HTR-8/SVneo (cell line): ENCODE measurements at regions not wholly inside any gene's neighbourhood (a gene's known extent, or its start where the extent isn't known, plus 50 kb on each side); places are given as distances from the start of the nearest gene placed in this dataset.

Experiments used
- DNase-seq: peaks from one replicate; pipeline ENCODE4 v3.0.0; 2011; ENCODE audit warnings: low spot score, mixed read lengths; ENCODE audit not compliant: insufficient read length
- FAIRE-seq: peaks from 2 replicates; lab custom pipeline; 2011; peaks lifted over from hg19 to GRCh38; lab: Jason Lieb, UNC

DNA sequence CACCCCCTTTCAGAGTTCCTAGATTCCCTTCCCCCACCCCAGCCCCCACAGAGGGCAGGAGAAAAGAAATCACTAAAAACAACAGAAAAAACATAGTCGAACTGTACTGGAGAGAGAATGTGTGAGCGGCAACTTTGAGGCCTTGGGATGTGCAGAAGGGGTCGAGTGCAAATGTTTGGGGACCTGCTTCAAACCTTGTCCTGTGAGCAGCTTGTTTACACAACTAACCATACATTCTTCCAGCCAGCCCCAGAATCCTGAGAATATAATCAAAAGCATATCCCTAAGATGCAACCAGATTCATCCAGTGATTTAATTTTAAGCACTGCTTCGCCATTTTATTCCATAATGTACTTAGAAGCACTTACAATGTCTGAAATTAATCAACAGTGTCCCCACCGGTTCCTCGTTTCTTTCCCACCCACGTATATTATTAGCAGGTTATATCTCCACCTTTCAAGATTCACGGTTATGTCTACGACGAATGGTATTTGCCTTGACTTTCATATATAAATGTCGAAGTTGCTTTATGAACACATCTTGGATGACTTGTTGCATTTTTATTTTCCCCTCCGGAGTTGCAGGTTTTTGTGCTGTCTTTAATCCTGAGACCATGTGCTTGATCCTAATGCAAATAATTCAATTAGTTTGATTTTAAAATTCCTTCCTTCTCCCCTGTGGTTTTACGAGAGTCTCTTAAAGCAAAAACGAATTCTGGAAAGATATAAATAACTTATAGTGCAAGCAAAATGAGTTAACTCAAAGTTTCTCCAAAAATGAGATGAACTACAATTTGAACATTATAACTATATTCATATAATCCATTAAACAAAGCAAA is 107.6 kb downstream of the ZIC5 start:
- no peak for DNase-seq
- no peak for FAIRE-seq

DNA sequence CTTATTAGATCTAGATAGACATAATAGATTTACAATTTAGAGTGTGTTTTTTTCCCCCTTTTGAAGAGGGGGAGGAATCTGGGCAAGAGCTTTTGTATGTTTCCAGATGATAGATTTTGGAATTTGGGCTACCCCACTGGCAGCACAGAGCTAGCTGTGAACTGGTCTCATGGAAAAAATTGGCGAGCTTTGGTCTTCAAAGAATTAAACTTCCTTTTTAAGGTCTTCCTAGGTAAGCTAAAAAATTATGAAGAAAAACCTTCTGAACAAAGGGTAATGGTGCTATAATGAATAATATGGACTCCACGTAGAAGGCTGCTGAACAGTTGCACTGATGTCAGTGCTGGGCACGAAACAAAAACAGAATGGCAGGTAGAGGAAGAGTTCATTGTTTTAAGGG is 109.3 kb downstream of the ZIC5 start:
- FAIRE-seq (no peak), DNase-seq (no peak)

DNA sequence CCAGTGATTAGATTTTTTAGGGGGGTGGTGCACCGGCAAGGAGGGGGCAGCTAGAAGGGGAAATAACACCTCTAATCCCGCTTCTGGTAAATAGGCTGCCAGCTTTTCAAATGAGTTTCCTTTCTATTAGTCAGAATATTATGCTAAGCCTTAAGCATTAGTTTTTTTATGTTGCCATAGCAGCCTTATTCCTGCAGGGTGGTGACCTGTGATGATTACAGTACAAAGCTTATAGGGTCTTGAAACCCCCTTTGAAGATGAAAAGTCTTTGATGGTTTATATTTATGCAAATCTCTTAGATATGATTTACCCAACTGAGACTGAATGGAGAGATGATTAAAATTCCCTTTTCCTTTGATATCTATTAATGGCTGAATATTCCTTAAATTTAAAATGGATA is 109.8 kb downstream of the ZIC5 start:
- no peak for FAIRE-seq

DNA sequence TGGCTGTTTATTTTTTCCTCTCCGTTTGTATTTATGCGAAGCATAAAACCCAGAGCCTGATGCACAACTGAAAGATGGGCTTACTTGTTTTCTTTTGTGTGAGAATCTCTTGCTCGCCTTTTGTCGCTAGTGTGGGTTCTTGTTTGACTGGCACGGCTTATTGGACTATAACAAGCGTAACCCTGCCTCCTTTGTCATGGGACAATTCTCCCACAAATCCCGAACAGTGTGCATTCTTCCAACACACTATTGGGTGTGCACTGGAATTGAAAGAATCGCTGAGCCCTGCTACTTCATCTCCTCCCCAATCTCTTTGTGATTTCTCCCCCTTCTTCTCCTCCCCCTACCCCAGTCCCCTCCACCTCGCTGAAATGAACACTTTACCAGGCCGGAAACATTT is 110.8 kb downstream of the ZIC5 start:
- no peak for FAIRE-seq
- DNase-seq = no peak

More for the DNA sequence above, 109.8 kb downstream of the ZIC5 start:
- no peak for DNase-seq

DNA sequence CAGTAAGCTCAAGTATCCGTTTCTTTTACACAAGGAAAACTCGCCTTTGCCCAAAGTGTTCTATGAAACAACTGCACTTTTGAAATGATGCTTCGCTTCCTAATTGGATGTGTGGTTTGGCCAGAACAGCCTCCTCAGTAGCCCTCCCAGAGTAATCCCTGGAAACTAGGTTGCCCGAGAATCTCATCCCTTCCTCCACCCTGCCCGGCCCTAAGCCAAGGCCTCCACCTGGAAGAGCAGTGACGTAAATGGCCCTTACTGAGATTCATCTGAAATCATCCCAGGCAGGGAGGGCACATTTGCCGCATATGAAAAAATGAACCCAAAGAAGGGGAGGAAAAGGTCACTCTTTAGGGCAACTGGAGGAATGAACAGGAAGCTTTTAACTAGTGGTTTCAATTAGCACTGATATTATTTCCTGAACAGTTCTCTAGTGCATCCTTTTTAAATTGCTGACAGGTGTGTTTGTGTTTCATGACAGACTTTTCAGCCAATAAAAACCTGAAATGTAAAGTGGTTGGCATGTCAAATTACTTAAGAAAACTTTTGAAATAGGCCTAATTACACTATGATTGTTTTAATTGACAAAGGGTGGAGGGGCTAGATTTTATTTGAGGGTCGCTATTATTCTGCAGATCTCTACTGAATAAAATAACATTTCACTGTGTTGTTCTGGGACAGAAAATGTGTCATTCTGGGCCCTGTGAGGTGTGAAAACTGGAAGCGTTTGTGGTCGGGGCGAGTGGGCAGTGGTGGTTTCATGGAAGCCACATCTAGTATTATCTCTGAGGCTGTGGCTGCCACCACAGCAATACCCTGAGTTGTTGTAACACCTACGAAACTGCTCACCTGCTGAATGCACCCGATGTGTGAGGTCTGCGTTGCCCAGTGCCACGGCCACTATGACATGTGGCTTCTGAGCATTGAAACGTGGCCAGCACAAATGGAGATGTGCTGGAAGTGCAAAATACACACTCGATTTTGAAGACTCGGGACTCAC is 112.1 kb downstream of the ZIC5 start:
- no peak for FAIRE-seq

DNA sequence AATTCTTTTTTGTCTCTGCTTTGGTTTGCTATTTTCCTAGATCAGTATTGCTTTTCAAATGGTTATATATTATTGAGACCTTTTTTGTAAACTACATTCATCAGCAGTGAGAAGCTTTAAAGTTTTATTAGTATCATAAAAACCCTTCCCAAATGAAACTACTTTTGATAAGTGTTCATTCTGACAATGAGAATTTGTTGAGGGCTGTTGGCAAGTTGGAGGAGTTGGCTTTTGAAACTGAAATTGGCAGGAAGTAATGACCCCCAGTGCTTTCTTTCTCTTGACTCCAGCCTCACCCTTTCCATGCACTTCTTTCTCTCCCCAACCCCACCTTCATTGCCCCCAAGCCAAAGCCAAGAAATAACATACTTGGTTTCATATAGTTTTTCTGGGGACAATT is 113.8 kb downstream of the ZIC5 start:
- FAIRE-seq (no peak), DNase-seq (no peak)

More for the DNA sequence above, 112.1 kb downstream of the ZIC5 start:
- DNase-seq = no peak

DNA sequence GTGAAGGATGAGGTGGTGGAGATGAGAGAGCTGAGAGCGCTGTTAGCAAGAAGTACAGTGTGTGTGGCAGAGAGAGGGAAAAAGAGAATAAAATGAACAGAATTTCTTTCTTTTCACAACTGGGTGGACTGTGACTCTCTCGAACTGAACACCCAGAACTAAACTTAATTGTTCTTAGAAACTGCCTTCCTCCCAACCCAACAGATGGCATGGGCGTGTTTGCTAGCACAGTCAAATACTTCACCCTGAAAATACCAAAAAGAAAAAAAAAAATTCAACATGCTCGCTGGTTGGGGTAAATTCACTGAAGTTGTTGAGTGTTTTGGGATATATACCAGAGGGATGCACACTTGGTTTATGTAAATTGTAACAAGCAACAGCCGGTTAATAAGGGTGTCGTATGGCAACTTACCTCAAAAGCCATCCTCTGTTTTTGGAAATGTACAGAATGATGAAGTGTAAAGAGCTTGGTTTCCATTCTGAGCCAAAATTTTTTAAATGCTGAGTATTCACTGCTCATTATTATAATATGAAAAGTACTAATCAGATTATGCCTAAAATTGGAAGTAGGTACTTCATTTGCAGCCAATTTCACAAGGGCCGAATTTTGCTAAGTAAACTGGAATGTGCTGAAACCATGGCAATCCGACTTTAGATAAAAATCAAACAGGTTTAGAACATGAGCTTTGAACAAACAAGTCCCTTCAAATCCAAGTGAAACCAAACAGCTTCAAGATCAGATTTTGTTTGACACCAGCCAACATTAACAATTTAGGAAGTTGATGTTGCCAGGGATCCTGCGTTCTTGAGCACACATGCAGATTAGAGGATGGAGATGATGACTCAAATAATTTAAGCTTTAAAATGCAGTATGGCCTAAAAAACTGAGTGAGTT is 115.8 kb downstream of the ZIC5 start:
- DNase-seq = no peak
- FAIRE-seq = no peak

DNA sequence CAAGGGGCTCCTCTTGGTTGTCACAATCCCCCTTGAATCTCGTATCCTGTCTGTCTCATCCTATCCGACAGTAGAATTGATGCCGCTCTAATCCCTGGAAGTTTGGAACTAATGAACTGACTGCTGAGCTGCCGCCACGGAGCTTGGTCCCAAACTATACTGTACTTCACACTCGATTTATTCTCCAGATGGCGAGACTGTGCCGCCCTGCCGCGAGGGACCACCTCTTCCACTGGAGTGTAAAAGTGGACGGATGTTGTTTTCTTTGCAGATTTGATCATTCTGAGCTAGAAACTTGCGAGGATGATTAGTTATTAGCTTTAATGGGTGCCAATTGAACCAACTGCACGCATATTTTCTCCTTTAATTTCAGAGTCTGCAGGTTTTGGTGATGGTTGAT is 117.2 kb downstream of the ZIC5 start:
- DNase-seq (no peak), FAIRE-seq (no peak)

DNA sequence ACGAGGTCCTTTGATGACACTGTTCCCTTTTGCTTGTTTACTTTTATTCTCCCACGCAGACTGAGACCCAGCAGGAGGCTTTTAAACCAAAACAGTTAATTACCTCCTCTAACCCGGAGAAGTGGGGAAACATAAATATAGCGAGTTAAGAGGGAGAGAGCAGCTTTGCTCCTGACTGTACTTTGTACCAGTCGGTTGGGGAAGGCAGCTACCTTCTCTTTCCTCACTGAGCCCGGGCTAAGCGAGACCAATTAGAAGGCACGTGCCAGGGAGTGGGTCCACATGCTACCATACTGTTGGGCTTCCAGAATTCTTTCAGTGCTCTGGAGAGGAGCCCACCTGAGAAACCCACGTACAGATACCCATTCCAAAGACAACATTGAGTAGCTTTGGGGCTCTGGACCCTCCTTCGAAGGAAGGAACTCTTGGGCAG is 124.2 kb downstream of the ZIC5 start:
- DNase-seq (no peak), FAIRE-seq (no peak)

DNA sequence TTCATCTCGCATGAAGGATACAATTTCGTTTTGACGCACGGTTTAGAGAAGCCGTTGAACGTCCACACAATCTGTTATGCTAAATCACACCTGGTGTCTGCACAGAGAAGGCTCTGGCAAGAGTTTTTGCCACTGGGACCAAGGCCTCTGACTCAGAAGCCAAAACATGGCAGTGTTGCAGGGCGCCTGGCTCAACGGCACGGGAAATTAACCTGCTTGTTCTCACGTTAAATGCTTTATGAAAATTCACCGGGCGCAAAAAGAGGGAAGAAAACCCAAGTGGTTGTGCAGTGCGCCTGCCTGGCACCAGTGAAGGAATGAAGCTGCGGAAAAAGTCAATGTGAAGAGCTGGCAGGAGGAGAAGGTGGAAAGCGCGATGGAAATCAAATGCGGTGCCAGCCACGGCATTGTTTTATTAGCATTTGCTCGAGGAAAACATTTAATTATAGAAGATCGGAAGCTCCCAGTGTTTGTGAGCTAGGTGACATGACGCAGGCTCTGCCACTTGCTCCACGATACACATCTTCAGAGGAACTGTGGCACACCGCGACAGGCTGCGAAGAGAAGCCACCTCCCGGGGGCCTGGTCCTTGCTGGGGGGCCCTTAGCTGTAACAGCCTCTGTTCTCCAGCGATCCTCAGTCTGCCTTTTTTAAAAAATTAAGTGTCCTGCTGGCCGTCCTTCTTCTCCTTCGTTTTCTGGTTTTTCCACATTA is 126.2 kb downstream of the ZIC5 start:
- no peak for DNase-seq
- FAIRE-seq = no peak

DNA sequence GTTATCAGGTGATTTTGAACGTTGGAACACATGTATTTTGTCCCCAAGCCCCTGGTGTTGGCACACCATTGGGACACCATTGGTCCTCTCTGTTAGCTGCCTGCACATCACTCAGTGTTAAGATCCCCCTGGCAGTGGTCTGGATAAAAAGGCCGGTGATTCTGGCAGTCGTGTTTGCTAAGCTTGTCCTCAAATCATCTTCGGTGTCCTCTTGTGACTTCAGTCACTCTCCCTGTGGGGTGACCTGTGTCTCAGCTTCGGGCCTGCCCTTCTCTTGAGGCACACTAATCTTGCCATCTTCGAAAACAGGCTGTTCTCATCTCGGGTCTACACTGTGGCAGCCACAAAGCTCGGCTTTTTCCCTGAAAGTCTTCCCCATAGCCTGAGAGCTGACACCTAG is 127.1 kb downstream of the ZIC5 start:
- DNase-seq = no peak
- FAIRE-seq = no peak

DNA sequence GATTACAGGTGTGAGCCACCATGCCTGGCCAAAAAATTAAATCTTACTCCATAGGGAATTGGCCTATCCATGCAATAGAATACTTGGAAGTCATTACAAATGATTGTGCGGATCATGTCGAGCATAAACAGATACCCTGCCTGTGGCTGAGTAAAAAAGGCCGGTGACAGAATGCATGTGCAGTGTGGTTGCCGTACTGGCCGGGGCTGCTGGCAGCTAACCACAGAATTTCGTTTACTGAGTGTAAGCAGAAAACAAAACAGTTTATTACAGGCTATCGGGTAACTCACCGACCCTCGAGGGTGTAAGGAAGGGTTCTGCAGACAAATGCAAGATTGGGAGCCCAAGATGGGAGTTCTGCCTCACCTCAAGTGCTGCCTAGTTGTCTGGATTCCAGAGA is 127.7 kb downstream of the ZIC5 start:
- no peak for DNase-seq
- no peak for FAIRE-seq

DNA sequence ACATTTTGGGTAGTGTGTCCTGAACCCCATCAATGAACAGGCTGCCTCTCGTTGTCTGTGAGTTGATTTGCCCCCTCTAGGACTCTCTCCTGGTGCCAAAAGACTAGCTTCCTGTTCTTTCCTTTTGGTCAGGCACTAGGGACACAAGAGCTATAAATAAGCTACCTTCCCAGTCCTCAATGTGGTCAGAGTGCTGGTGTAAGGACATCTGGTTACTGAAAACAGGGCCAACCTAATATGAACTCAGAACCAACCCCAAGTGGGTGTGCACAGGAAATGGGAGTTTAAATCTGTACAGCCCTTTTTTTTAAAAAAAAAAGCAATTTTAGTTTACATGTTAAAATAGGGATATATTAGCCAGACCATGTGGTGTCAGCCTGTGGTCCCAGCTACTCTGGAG is 129.2 kb downstream of the ZIC5 start:
- FAIRE-seq (no peak), DNase-seq (no peak)

DNA sequence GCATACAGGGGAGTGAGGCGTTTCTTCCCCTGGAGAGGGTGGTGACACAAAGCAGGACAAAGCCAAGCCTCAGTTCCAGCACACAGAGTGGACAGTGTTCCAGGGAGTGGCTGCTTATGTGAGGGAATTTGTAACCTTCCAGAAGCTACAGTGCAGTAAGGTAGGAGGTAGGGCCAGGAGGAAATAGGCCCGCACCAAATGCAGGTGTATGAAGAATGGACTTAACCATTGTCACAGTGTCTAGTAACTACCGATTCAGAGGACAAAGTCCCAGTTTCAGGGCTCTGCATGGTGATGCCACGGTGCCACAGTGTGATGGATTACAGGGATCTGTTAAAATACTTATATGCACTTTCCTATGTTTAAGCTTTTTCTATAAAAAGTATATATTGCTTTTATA is 135.3 kb downstream of the ZIC5 start:
- FAIRE-seq (no peak), DNase-seq (no peak)

DNA sequence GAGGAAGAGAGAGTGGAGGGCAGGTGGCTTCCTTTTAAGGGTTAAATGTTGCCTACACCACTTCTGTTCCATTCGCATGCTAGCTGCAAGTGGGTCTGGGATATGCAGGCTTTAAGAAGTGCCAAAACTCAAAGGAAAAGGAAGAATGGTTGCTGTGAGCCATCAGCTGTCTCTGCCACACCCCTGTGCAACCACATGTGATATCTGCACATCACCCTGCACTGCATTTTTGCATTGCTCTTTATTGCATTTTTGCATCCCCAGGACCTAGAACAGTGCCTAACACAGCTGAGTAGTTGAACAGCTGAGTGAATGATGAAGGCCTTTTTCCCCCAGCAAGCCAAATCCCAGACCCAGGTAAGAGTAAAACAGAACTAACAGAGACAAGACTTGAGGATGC is 136.1 kb downstream of the ZIC5 start:
- FAIRE-seq (no peak), DNase-seq (no peak)

DNA sequence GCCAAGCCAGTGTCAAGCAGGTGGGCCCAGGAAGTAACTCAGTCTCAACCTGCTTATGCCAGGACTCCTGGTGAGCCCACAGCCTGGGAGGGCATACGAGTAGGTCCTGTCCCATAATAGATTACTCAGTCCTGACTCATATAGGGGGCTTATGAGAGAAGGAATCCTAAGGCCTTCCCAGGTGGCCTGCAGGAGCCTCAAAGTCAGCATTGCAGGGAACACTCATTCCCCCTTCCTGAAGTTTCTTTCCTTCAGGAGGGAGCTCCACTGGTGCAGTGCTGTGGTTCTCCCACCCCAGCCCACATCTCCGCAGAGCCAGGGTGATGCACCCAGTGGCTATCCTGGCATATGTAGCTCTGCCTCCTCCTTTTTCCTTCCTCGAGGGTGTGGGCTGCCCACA is 137.3 kb downstream of the ZIC5 start:
- FAIRE-seq (no peak), DNase-seq (no peak)

DNA sequence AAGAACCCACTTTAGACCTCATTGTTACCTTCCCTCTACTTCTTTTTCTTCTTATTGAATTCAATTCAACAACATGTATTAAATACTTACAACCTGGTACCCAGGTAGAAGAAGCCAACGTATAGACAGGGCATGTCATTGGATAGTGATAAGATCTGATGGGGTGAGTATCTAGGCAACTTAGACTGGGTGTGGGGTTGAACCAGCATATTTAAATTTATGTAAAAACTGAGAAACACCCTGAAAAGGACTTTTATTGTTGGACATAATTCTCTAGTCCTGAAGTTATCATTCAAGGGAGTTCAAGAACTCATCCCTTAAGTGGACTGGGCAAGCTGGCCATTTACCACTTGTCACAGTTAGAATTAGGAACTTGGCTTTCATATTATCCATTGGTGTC is 139.2 kb downstream of the ZIC5 start:
- FAIRE-seq (no peak), DNase-seq (no peak)

DNA sequence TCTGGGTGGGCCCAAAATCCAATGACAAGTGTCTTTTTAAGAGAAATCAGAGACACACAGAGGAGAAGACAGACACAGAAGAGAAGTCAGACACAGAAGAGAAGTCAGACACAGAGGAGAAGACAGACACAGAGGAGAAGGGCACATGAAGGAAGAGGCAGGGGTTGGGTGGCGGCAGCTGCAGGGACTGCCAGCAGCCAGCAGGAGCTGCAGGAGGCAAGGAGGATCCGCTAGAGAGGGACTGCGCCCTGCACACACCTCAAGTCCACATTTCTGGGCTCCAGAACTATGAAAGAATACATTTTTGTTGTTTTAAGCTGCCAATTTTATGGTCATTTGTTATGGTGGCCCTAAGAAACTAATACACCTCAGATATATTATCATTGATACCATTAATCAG is 140.6 kb downstream of the ZIC5 start:
- DNase-seq = no peak
- FAIRE-seq = no peak

DNA sequence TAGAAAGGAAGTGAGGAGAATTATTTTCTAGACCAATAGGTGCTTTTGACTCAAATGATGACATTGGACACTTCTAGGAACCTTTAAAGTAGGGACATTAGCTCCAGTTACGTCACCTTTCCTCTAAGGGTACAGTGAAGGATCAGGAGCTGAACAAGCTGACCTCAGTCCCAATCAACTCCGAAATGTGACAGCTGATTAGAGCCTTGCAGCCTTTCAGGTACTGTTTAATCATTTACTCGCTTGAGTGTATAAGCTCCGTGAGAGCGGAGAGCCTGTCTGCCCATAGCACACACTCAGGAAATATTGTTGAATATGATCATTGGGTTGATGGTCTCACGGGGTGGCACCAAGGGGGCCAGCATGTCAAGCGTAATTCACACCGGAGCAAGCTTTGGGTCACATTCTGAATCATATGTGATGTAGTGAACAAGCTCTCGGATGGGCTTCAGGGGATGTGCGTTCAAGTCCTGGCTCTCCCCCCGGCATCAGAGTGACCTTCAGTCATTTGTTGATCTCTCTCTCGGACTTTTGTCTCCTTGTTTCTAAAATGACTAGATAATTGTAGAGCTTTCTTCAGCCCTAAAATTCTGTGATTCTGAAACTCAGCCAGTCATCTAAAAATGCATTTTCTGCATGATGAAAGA is 141.9 kb downstream of the ZIC5 start:
- FAIRE-seq (no peak), DNase-seq (no peak)
